GM19467 (cell line): ENCODE measurements at regions not wholly inside any gene's neighbourhood (a gene's known extent, or its start where the extent isn't known, plus 50 kb on each side); places are given as distances from the start of the nearest gene placed in this dataset.

Experiments
- ATAC-seq: cut with Tn5 transposase; IDR thresholded peaks from one replicate; pipeline ENCODE4 v1.9.1; 2021; ENCODE audit warnings: mild to moderate bottlenecking, moderate library complexity; ENCODE audit not compliant: unreplicated experiment

DNA sequence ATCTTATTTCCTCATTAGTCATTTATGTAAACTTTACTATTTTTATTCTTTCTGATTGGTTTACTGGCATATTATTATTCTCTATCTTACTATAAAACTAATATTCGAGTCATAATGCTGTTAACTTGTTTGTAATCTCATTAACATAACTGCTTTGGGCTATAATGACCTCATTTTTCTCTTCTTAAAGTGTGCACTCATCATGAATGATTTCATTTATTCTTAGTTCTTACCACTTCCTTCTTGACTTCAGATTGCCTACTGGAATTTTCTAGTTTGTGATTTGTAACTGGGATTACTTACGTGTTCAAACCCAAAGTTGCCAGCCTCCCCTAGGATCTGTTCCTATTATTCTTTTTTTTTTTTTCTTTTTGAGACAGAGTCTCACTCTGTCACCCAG lies 91.8 kb upstream of the TNFAIP3 start:
- no peak for ATAC-seq

DNA sequence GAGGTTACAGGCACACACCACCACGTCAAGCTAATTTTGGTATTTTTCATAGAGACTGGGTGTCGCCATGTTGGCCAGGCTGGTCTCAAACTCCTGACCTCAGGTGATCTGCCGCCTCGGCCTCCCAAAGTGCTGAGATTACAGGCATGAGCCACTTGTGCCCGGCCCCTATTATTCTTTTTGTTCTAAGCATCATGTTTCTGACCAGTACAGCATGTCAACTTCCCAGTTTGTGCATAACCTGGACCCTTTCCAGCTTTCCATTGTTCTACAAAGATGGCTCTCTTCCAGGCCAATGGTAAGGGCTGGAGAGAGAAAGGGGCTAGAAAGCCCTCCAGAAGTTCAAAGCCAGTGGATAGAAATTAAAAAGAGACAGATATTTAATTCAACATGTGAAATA lies 91.3 kb upstream of the TNFAIP3 start:
- ATAC-seq: no peak

DNA sequence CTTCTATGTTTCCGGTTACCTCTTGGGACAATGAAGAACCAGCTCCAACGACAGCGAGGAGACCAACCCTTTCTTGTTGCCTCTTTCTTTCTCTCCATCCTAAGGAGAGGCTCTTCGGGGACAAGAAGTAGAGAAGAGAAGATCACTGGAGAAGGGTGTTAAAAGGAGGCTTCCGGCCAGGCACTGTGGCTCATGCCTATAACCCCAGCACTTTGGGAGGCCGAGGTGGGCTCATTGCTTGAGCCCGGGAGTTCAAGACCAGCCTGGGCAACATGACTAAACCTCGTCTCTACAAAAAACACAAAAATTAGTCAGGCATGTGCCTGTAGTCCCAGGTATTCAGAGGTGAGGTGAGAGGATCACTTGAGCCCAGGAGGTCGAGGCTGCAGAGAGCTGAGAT lies 90.8 kb upstream of the TNFAIP3 start:
- no peak for ATAC-seq

DNA sequence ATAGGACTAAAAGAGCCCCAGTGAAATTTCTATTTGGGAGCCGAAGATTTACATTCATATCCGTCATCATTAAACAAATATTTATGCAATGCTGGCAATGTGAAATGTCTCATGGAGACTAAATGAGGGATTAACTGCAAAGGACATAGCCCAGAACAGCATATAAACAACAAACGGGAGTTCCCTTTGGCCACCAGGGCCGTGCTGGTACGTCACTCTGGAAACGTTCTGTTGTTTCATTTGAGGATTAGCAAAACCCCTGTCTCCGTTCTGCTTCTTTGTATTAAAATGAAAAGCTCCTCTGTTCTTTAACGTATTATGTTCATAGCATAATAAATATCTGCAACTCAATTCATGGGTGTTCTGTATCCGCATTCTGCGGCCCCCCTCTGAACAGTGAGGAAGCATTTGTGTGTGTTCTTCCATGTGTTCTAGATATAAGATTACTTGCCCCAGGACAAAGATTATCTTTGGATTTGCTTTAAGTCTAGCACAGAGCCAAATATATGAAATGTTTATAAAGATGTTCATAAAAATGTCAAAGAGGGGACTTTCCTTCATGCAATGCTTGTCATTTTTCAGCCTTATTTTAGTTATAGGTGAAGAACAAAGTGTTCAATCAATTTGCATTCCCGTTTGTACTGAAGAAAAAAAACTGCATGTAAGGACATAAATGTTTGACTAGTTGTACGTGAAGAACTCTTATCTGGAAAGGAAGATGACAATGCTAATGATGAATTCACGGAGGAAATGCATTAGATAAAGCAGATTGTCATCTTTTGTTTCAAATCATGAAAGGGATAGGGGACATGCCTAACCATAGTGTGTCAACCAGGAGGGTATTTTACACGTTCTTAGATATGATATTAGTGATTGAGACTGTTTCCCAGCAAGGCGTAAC lies 90.0 kb upstream of the TNFAIP3 start:
- no peak for ATAC-seq

DNA sequence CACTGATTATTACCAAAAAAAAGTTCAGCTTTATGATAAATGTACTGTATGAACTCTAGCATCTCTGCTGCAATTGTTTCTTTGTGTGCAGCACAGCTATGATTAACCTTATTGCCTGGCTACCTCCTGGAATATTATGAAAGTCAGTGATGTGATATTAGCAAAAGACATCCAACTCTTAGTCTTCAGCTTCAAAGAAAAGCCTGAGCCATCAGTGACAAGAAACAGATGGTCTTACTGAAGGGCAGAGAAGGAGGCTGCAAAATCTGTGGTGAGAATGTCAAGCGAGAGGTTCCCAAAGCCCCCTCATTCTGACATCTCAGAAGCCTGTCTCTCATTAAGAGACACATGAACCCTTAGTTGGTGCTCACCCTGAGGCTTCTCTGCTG lies 89.4 kb upstream of the TNFAIP3 start:
- no peak for ATAC-seq

DNA sequence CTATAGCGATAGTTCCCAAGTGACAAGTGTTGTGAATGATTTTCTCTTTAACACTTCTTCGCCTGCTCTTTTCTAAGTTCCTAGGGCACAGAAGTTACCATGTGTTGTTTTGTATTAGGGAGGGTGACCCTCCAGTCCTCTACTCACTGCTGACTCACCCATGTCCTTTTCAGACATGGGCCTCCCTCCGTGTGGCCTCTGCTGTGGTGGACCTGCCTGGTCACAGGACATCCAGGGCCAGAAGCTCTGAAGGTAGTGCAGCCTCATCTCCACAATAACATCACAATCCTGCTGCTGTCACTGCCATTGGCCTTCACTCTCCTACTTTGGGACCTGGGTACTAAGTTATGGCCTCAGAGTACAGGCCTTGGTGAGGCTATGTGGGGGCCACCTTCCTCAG lies 87.1 kb upstream of the TNFAIP3 start:
- no peak for ATAC-seq

DNA sequence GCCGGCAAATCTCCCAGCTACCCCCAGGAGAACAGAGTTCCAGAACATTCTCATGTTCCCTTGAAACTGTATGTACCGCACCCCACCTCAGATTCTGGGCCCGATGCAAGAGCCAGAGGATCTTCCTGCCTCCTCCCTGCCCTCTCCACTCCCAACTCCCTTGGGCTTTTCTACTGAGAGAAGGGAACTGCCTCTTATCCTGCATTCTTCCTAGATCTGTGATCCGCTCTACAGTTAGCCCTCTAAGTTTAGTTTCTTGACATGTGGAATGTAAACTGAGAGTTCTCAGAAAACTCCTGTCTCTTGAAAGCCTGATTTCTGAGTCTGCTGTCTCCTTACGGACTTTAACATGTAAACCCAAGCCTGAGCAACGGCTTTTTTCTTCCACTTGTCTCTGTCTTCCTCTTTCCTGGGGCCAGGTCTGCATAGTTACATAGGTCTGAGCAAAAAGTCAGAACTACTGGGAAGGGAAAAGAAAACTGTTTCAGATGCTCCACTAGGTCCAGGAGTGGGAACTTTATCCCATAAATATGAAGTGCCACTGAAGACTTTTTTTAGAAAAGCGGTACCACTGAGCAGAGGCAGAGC lies 86.5 kb upstream of the TNFAIP3 start:
- no peak for ATAC-seq

DNA sequence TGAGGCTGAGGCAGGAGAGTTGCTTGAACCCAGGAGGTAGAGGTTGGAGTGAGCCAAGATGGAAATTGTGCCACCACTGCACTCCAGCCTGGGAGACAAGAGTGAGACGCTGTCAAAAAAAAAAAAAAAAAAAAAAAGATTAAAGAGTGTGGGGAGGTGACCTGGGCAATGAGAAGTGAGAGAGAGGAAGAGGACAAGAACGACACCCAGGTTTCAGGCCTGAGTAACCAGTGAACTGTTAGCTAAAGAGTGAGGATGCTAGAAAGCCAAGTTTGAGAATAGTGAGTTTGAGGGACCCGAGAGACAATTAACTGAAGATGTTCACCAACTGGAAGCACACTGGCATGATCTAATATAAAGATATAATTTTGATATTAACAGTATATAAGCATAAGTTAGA lies 85.4 kb upstream of the TNFAIP3 start:
- ATAC-seq: no peak

DNA sequence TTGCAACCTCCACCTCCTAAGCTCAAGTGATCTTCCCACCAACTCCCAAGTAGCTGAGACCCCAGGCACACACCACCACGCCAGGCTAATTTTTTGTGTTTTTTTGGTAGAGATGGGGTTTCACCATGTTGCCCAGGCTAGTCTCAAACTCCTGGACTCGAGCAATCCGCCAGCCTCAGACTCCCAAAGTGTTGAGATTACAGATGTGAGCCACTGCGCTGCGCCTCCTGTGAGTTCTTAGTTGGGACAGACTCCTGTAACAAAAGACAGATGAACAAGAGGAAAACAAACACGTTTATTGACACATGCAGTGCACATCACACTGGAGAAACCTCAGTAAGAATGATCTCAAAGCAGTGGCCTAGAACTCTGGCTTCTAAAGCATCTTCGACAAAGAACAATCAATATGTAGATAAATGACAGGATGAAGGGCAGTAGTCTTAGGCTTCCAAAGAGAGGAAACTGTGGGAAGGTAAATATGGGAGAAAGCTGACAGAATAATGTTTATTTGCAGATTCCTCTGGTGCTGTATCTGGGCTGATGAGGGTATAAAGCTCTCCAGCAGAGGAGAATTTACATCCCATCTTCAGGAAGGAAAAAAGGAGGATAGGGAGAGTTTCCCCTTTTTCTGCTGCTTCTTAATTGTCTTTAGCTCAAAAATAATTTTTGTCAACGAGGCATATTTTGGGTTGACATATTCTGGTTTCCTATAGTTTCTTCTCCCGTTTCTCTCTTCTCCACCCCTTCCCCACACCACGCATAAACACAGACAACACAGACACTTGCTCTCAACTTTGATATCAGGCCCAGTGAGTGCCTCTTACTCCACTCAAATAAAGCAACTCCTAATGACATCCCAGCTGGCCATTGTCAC lies 84.7 kb upstream of the TNFAIP3 start:
- ATAC-seq: no peak

DNA sequence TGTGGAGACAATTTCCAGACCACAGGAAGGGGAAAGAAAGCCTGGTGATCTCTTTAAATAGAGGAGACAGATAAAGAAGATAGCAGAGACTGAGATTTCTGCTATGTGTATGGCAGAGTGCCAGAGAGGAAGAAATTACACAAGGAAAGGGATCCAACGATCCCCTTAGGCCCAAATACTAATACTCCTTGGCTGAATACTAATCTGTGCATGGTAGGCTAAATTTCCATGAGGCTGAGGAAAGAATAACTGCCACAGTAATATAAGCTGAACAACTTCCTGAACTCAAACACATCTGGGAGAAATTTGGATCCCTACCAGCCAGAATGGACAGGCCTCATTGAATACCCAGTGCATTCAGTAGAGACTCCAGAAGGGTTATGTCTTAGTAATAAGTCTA lies 83.3 kb upstream of the TNFAIP3 start:
- no peak for ATAC-seq

DNA sequence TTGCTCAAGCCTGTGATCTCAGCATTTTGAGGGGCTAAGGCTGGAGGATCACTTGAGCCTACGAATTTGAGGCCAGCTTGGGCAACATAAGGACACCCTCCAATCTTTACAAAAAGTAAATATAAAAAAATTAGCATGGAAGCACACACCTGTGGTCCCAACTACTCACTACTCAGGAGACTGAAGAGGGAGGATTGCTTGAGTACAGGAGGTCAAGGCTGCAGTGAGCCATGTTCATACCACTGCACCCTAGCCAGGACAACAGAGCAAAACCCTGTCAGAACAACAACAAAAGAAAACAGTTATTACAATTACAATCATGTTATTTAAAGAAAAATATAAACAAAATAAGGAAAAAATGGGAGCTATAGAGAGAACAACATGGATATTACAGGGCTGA lies 82.5 kb upstream of the TNFAIP3 start:
- no peak for ATAC-seq

DNA sequence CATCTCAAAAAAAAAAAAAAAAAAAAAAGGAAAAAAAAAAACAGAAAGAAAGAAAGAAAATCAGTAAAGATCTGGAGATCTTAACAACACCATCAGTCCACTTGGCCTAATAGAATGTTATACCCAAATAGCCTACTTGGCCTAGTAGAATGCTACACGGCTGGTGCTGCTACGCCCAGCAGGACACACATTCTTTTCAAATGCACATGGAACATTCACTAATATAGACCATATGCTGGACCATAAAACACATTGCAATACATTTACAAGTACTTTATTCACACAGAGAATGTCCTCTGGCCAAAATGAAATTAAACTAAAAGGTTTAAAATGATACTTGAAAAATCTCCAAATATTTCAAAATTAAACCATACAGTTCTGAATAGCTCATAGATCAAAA lies 80.0 kb upstream of the TNFAIP3 start:
- ATAC-seq: no peak

DNA sequence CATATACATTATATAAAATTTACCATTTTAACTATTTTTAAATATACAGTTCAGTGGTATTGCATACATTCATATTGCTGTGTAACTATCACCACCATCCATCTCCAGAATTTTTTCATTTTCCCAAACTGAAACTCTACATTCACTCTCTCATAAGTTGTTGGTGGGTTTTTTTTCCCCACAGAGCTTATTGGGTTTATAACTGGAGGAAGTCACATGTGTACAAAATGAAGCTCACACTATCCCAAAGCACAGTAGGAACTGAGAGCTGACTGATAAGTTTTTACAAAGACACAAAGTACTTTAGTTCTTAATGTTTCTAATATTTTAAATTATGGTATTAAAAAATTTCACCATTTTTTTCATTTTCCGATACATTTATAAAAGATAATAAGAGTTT lies 78.8 kb upstream of the TNFAIP3 start:
- ATAC-seq: no peak

DNA sequence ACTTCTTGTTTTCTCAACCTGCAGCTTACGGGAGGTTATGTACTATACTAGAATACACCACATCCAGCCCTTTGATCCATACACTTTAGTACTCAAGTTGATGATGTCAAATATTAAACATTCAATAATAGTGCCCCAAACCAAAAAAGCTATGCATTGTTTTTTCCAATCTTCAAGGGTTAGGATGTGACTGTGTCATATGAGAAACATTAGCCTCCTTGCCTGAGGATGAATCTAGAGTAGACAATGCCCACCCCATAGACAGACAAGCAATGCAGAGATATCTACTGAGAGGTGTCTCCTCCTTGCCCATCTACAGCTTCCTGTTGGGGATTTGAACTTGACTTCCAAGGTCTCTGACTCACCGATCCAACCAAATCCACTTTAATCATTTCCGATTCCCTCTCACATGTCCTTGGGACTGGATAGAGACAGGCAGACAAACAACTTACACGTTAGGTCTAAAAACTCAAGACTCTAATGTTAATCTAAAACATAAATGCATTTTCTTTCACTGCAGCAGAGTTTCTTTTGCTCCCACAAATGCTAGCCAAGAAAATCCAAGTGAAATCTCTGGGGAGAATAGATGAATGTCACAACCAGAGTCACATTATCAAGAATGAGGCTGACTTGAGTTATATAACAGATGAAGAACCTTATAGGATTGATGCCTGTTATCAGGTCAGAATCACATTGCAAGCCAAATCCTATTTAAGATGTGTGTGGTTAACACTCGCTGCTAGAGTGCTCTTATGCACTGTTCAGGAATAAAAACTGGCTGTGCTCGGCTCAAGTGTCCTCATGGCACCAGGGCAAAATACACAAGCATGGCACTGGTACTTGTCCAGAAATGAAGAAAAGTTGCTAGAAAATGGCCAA lies 75.5 kb upstream of the TNFAIP3 start:
- no peak for ATAC-seq

DNA sequence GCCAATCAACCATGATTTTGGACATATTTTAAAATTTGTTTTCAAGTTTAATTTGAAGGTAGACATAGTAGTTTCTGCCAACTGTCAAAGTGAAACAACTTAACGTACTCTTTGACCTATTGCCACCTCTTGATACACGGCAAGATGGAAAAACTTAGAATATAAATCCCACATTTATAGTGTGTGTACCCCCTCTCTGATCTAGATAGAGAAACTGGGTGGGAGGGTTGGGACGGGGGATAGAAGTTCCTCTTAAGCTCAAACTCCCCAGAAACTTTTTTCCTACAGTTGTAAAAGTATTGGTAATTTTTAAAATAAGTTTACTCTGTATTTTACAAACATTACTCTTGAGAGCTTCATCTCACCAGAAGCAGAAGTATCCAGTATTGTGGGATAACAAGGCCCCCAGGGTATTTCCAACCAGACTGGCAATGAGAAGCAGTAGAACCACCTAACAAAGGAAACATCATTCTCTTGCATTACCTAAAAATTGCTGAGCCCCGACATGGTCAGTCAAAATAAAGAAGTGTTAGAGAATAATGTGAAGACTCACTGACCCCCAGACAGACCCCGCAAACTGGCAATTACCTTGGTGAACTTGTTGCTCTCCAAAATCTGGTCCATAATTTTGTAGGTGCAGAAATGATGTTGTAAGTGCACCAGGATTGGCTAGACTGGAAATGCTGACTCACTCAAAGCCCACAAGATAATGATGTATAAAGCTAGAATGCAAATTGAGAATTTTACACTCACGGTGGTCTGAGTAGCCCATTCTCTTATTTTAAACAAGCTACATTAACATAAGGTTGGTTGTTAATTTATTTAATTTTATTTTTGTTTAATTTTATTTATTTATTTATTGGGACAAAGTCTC lies 74.7 kb upstream of the TNFAIP3 start:
- no peak for ATAC-seq

DNA sequence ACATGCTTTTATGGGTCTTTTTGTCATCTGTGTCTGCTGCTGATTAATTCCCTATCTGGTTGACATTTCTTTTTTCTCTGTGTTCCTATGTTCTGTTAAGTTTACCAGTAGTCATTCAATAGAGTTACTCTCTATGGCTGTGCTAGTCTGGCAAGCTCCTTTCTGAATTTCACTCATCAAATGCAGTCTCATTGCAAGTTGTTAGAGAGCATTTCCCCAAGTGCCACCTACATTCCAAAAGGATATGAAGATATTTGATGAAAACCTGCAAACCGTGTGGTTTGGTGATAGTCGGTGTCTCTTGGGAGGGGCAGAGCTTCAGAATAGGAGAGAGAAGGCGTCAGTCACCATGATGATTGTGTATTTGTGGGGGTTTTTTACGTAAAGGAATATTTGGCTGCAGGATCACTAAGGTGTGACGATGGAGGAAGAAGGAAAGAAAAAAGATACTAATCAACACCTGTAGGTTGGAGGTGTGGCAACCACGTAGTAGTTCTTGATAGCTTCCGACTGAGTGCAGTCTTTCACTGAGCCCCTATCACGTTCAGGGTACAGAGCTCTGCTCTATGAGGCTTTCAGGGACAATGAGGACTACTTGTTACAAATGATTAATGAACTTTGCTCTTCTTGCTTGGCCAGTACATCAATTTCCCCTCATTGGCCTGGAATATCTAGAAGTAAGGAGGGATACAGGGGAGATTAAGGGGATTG lies 73.1 kb upstream of the TNFAIP3 start:
- no peak for ATAC-seq

DNA sequence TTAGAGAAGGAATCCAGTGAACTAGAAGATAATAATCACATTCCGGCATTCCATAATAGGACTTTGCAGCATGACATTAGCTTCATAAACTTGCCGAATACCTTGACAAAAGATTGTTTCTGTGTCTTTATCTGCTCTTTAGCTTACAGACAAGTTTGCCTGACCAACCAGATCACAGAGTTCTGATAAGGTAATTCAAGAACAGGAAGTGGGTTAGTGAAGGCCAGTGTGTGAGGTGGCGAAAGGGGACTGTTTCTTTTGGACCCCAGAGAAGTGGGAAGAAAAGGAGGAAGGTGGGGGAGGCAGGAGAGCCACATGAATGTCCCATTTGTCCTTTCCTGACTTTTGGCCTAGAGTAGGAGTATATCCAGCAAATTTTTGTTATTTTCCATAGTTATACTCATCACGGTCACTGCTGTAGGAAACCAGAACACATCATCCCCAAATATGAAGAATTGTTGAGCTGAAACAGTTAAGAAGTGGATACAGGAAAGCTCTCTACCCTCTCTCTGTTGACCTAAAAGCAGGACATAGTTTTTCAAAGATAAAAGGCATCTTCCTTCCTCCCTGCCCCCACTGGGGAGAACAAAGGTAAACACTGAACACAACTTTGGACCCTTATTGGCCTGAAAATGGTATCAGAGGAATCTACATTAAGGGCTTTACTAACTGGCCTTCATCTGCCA lies 72.4 kb upstream of the TNFAIP3 start:
- no peak for ATAC-seq

DNA sequence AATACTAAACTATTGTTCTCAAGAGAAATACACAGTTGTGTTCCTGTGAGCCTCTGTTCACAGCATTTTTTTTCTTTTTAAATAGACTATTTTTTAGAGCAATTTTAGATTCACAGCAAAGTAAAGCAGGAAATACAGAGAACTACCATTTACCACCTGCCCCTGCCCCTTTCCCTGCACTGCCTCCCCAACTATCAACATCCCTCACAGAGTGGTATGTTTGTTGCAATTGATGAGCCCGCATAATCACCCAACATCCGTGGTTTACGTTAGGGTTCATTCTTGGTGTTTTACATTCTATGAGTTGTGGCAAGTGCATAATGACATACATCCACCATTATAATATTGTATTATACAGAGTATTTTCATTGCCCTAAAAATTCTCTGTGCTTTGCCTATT lies 71.6 kb upstream of the TNFAIP3 start:
- ATAC-seq: no peak

DNA sequence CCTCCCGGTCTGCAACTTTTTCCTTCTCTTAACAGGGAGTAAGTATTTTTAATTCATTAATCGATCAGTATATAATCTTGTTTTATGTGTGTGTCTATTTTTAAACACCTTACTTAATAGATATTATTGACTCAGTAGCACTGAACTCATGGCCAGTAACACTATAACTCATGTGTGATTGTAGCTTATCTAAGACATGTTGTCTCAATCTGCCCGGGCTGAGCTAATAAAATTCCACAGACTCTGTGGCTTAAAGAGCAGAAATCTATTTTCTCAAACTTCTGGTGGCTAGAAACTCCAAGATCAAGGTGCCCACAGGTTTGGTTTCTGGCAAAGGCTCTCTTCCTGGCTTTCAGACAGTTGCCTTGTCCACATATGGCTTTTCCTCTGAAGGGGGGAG lies 68.8 kb upstream of the TNFAIP3 start:
- no peak for ATAC-seq
